H1 (cell line): ENCODE measurements at regions not wholly inside any gene's neighbourhood (a gene's known extent, or its start where the extent isn't known, plus 50 kb on each side); places are given as distances from the start of the nearest gene placed in this dataset.

ENCODE experiments used
- CTCF ChIP-seq, 3 experiments: IDR thresholded peaks; 1 replicate in 2 of 3; 2 replicates in 1 of 3; pipeline versions ENCODE4 v1.5.1 to v1.6.1; 2011; ENCODE audit warnings: low read length in 3 of 3, mild to moderate bottlenecking in 3 of 3, inconsistent platforms in 2 of 3, low read depth in 1 of 3, moderate library complexity in 1 of 3; ENCODE audit not compliant: insufficient read depth in 1 of 3; ENCODE audit errors: control extremely low read depth in 1 of 3
- POLR2A ChIP-seq, 2 experiments: IDR thresholded peaks; 1 replicate in 1 of 2; 2 replicates in 1 of 2; pipeline ENCODE4 v1.6.1; 2011; ENCODE audit warnings: low read depth in 2 of 2, low read length in 2 of 2, mild to moderate bottlenecking in 2 of 2; ENCODE audit errors: control extremely low read depth in 1 of 2
- POU5F1 ChIP-seq: IDR thresholded peaks from 2 replicates; pipeline ENCODE4 v1.6.1; 2011; ENCODE audit warnings: low read depth, mild to moderate bottlenecking, low read length, moderate library complexity

- no peak for TF ChIP-seq CTCF (IDR thresholded peaks at IDR 0.05; ENCODE audit: control extremely low read depth in 1 of 3, insufficient read depth in 1 of 3, low read depth in 1 of 3, low read length in 3 of 3)
- TF ChIP-seq POU5F1 = no peak
- TF ChIP-seq POLR2A (IDR thresholded peaks at IDR 0.05; ENCODE audit: control extremely low read depth in 1 of 2, low read depth in 2 of 2, low read length in 2 of 2) = no peak
These were observed 99.2 kb downstream of the PSMG1 start for GRCh38 chr21:39084073-39084472.
